ENCODE measurements at regions not wholly inside any gene's neighbourhood (a gene's known extent, or its start where the extent isn't known, plus 50 kb on each side); places are given as distances from the start of the nearest gene placed in this dataset.

DNA sequence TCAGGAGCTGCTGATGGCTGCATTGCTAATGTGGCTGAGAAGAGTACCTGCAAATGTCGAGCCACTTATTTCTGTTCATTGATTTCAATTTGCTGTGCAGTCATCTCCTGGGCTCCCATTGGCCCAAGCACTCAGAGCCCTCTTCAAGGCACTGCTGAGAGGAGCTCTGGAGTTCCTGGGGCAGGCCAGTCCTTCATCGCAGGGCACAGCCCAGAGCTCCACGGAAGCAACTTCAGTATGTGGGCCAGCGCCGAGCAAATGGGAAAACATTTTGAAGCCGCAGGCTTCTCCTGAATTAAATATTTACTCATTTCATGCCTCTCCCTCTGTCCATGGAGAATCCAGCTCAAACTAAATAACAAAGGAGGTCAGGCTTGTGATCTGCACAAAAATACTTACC lies 383.3 kb downstream of the BCOR start:
- Mint-ChIP-seq H3K36me3 (ENCODE audit: low read depth) (no peaks in the 10 kb centered on the region), H3K27me3 (ENCODE audit: insufficient read depth) (peaks cover 1% of the 10 kb centered on the region), H3K4me3 (no peak overlapping the region), H3K27ac (no peak overlapping the region), H3K4me1 (peaks cover 5% of the 10 kb centered on the region), H3K9me3 (peaks cover 10% of the 10 kb centered on the region)
- H3K9ac ChIP-seq (ENCODE audit: extremely low read depth, low read length, poor library complexity, severe bottlenecking) = no peak overlapping the region
- H3K36me3 ChIP-seq (ENCODE audit: control insufficient read depth, insufficient read depth, low read length) = no peaks in the 10 kb centered on the region
- DNase-seq = no peak
- TF ChIP-seq, protein P1, sequence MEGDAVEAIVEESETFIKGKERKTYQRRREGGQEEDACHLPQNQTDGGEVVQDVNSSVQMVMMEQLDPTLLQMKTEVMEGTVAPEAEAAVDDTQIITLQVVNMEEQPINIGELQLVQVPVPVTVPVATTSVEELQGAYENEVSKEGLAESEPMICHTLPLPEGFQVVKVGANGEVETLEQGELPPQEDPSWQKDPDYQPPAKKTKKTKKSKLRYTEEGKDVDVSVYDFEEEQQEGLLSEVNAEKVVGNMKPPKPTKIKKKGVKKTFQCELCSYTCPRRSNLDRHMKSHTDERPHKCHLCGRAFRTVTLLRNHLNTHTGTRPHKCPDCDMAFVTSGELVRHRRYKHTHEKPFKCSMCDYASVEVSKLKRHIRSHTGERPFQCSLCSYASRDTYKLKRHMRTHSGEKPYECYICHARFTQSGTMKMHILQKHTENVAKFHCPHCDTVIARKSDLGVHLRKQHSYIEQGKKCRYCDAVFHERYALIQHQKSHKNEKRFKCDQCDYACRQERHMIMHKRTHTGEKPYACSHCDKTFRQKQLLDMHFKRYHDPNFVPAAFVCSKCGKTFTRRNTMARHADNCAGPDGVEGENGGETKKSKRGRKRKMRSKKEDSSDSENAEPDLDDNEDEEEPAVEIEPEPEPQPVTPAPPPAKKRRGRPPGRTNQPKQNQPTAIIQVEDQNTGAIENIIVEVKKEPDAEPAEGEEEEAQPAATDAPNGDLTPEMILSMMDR (conservative IDR thresholded peaks at IDR 0.05) = no peak
- H3K4me3 ChIP-seq (ENCODE audit: low read length) = no peak overlapping the region
- no peak overlapping the region for H3K27ac ChIP-seq (ENCODE audit: low read depth, low read length)
- no peaks in the 10 kb centered on the region for H3K27me3 ChIP-seq (ENCODE audit: control insufficient read depth, insufficient read depth, low read length, poor library complexity, severe bottlenecking)
- peaks cover 3% of the 10 kb centered on the region for H3K9me3 ChIP-seq (ENCODE audit: control insufficient read depth, low read length)
- 88 to 96% methylated on average over 4 to 6 of the region's 6 CpGs for WGBS, 2 experiments (ENCODE audit: insufficient coverage in 1 of 2, insufficient read length in 1 of 2)
- H3K4me1 ChIP-seq (ENCODE audit: control insufficient read depth, insufficient read depth, low read length) = no peaks in the 10 kb centered on the region

- H3K4me3 ChIP-seq (ENCODE audit: low read length) = no peak overlapping the region
- Mint-ChIP-seq H3K4me1 (peaks cover 7% of the 10 kb centered on the region), H3K27me3 (ENCODE audit: insufficient read depth) (peaks cover 4% of the 10 kb centered on the region), H3K4me3 (no peak overlapping the region), H3K27ac (no peak overlapping the region), H3K9me3 (peaks cover 12% of the 10 kb centered on the region), H3K36me3 (ENCODE audit: low read depth) (no peaks in the 10 kb centered on the region)
- no peaks in the 10 kb centered on the region for H3K36me3 ChIP-seq (ENCODE audit: control insufficient read depth, insufficient read depth, low read length)
- H3K27ac ChIP-seq (ENCODE audit: low read depth, low read length) = no peak overlapping the region
- DNase-seq = no peak
- H3K27me3 ChIP-seq (ENCODE audit: control insufficient read depth, insufficient read depth, low read length, poor library complexity, severe bottlenecking) = no peaks in the 10 kb centered on the region
- TF ChIP-seq, protein P1 (conservative IDR thresholded peaks at IDR 0.05) = no peak
- no peaks in the 10 kb centered on the region for H3K9me3 ChIP-seq (ENCODE audit: control insufficient read depth, low read length)
- 85 to 88% methylated on average over 8 of the region's 8 CpGs for WGBS, 2 experiments (ENCODE audit: insufficient coverage in 1 of 2, insufficient read length in 1 of 2)
- no peak overlapping the region for H3K9ac ChIP-seq (ENCODE audit: extremely low read depth, low read length, poor library complexity, severe bottlenecking)
- no peaks in the 10 kb centered on the region for H3K4me1 ChIP-seq (ENCODE audit: control insufficient read depth, insufficient read depth, low read length)
These were observed 381.4 kb downstream of the BCOR start for GRCh38 chrX:39716401-39716800.

GRCh38 chrX:39716802-39717540 lies 380.8 kb downstream of the BCOR start:
- no peaks in the 10 kb centered on the region for H3K36me3 ChIP-seq (ENCODE audit: control insufficient read depth, insufficient read depth, low read length)
- TF ChIP-seq, protein P1 (conservative IDR thresholded peaks at IDR 0.05) = no peak
- H3K4me3 ChIP-seq (ENCODE audit: low read length) = no peak overlapping the region
- no peak overlapping the region for H3K4me3 Mint-ChIP-seq
- no peaks in the 10 kb centered on the region for H3K4me1 ChIP-seq (ENCODE audit: control insufficient read depth, insufficient read depth, low read length)
- WGBS, 2 experiments (ENCODE audit: insufficient coverage in 1 of 2, insufficient read length in 1 of 2) = 85% methylated on average over 5 of the region's 6 CpGs; no CpG with 5 or more reads in 1 of the 2 experiments
- no peaks in the 10 kb centered on the region for H3K36me3 Mint-ChIP-seq (ENCODE audit: low read depth)
- no peak overlapping the region for H3K27ac Mint-ChIP-seq
- DNase-seq = no peak
- peaks cover 7% of the 10 kb centered on the region for H3K4me1 Mint-ChIP-seq
- no peak overlapping the region for H3K27ac ChIP-seq (ENCODE audit: low read depth, low read length)
- H3K27me3 ChIP-seq (ENCODE audit: control insufficient read depth, insufficient read depth, low read length, poor library complexity, severe bottlenecking) = no peaks in the 10 kb centered on the region
- H3K9me3 ChIP-seq (ENCODE audit: control insufficient read depth, low read length) = no peaks in the 10 kb centered on the region
- peaks cover 5% of the 10 kb centered on the region for H3K27me3 Mint-ChIP-seq (ENCODE audit: insufficient read depth)
- H3K9me3 Mint-ChIP-seq = peaks cover 12% of the 10 kb centered on the region
- H3K9ac ChIP-seq (ENCODE audit: extremely low read depth, low read length, poor library complexity, severe bottlenecking) = no peak overlapping the region

Data from endodermal cell (in vitro differentiated cells).